ENCODE measurements at regions not wholly inside any gene's neighbourhood (a gene's known extent, or its start where the extent isn't known, plus 50 kb on each side); places are given as distances from the start of the nearest gene placed in this dataset.
"Not testable (repeated sequence)": the region's sequence is repeated elsewhere in the genome, so short reads cannot be mapped to it uniquely, and the experiment has no call there.

DNA sequence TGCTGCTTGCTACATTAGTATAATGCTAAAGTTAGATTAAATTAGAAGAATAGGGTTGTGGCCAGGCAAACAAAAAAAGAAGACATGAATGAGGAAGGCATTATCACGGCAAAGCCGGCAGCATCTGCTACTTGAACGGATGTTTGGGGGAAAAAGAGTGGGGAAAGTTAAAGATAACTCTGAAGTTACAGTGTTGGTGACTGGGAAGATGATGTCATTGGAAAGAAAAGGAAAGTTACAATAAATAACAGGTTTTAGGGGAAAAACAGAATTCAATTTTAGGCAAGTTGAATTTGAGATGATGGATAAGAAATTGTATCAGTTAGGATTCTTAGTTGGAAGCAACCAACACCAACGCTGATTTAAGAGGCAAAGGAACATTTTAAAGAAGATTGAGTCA lies 74.2 kb upstream of the NRN1 start:
- DNase-seq (ENCODE audit: low spot score) = no peak
- Histone ChIP-seq H4K20me1 (ENCODE audit: low read depth) (no peaks in the 10 kb centered on the region), H3K9ac (no peak overlapping the region), H3K36me3 (no peaks in the 10 kb centered on the region), H2AFZ (replicated peaks) (no peak overlapping the region), H3K4me1 (no peaks in the 10 kb centered on the region), H3K27me3 (peaks cover 6% of the 10 kb centered on the region), H3K79me2 (ENCODE audit: low read depth) (no peaks in the 10 kb centered on the region), H3K4me2 (no peak overlapping the region), H3K4me3 (no peak overlapping the region), H3K9me3 (ENCODE audit: low read depth) (no peaks in the 10 kb centered on the region), H3F3A (ENCODE audit: low read depth) (no peaks in the 10 kb centered on the region), H3K27ac (no peak overlapping the region)
- TF ChIP-seq EZH2 (IDR thresholded peaks at IDR 0.05) = no peak
- TF ChIP-seq EZH2phosphoT487 (IDR thresholded peaks at IDR 0.05) = no peak
- TF ChIP-seq, protein P1, sequence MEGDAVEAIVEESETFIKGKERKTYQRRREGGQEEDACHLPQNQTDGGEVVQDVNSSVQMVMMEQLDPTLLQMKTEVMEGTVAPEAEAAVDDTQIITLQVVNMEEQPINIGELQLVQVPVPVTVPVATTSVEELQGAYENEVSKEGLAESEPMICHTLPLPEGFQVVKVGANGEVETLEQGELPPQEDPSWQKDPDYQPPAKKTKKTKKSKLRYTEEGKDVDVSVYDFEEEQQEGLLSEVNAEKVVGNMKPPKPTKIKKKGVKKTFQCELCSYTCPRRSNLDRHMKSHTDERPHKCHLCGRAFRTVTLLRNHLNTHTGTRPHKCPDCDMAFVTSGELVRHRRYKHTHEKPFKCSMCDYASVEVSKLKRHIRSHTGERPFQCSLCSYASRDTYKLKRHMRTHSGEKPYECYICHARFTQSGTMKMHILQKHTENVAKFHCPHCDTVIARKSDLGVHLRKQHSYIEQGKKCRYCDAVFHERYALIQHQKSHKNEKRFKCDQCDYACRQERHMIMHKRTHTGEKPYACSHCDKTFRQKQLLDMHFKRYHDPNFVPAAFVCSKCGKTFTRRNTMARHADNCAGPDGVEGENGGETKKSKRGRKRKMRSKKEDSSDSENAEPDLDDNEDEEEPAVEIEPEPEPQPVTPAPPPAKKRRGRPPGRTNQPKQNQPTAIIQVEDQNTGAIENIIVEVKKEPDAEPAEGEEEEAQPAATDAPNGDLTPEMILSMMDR (IDR thresholded peaks at IDR 0.05) = no peak
- Mint-ChIP-seq H3K36me3 (no peaks in the 10 kb centered on the region), H3K27me3 (ENCODE audit: insufficient read depth, low read depth) (no peaks in the 10 kb centered on the region), H3K4me3 (no peak overlapping the region), H3K9me3 (peaks cover 3% of the 10 kb centered on the region), H3K4me1 (no peaks in the 10 kb centered on the region), H3K27ac (no peak overlapping the region)

DNA sequence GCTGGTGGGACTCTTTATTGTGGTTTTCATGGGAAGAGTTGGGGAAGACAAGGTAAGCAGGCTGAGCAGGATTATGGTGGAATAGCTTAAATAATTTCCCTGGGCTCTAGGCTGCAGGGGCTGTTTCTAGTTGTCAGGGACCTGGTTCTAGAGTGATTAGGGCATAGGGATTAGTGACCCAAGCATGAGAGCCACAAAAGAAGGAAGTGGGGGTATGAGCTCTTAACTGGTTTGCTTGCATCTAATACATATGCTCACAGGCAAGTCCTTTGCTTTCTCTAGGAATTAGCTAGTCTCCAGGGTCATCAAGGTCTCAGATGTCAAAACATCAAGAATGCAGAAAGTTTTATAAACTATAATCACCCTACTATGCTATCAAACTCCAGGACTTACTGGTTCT lies 67.5 kb upstream of the NRN1 start:
- Mint-ChIP-seq H3K27me3 (ENCODE audit: insufficient read depth, low read depth) (peaks cover 4% of the 10 kb centered on the region), H3K27ac (no peak overlapping the region), H3K9me3 (peaks cover 8% of the 10 kb centered on the region), H3K36me3 (peaks cover 2% of the 10 kb centered on the region), H3K4me1 (peaks cover 2% of the 10 kb centered on the region), H3K4me3 (no peak overlapping the region)
- TF ChIP-seq EZH2 (IDR thresholded peaks at IDR 0.05) (no peak), EZH2phosphoT487 (IDR thresholded peaks at IDR 0.05) (no peak)
- TF ChIP-seq, protein P1 (IDR thresholded peaks at IDR 0.05) = no peak
- Histone ChIP-seq H3K4me2 (no peak overlapping the region), H3K9ac (no peak overlapping the region), H3F3A (ENCODE audit: low read depth) (no peaks in the 10 kb centered on the region), H3K4me1 (no peaks in the 10 kb centered on the region), H3K27ac (no peak overlapping the region), H3K79me2 (ENCODE audit: low read depth) (no peaks in the 10 kb centered on the region), H3K4me3 (no peak overlapping the region), H3K36me3 (no peaks in the 10 kb centered on the region), H3K9me3 (ENCODE audit: low read depth) (no peaks in the 10 kb centered on the region), H4K20me1 (ENCODE audit: low read depth) (no peaks in the 10 kb centered on the region), H3K27me3 (peaks cover 13% of the 10 kb centered on the region), H2AFZ (replicated peaks) (no peak overlapping the region)
- DNase-seq (ENCODE audit: low spot score) = no peak

GRCh38 chr6:6068157-6068556 lies 61.4 kb upstream of the NRN1 start:
- not testable (repeated sequence) for H3K4me2 ChIP-seq; H3F3A ChIP-seq (ENCODE audit: low read depth); H3K27ac ChIP-seq; H3K27ac Mint-ChIP-seq; H3K27me3 Mint-ChIP-seq (ENCODE audit: insufficient read depth, low read depth); H3K4me1 ChIP-seq; H3K4me3 Mint-ChIP-seq; H4K20me1 ChIP-seq (ENCODE audit: low read depth); DNase-seq (ENCODE audit: low spot score); H3K36me3 ChIP-seq; H3K79me2 ChIP-seq (ENCODE audit: low read depth); H3K27me3 ChIP-seq; H3K36me3 Mint-ChIP-seq; H3K9ac ChIP-seq; H3K9me3 ChIP-seq (ENCODE audit: low read depth); H3K4me3 ChIP-seq; H2AFZ ChIP-seq (replicated peaks); H3K4me1 Mint-ChIP-seq
- peaks cover 22% of the 10 kb centered on the region for H3K9me3 Mint-ChIP-seq

DNA sequence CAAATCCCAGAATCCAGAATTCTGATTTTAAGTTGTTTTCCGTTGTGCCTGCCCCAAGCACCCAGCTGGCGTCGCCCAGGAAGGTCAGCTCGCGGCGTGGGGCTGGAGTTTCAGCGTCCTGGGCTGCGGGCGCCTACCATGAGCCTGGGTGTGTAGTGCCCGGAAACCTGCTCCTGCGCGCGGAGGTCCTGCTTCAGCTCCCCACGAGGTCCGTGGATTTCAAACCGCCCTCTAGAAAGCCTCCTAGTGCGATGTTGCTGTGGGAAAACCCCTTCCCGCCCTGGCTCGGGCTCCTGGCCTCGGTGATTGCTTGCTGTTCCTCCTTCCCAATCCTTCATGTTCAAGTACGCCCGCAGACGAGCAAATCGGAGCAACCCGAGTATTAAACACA lies 51.3 kb upstream of the NRN1 start:
- no peak overlapping the region for H3K4me3 Mint-ChIP-seq
- H3K36me3 Mint-ChIP-seq = no peaks in the 10 kb centered on the region
- H3K9ac ChIP-seq = no peak overlapping the region
- H3K4me2 ChIP-seq = no peak overlapping the region
- DNase-seq (ENCODE audit: low spot score) = no peak
- no peaks in the 10 kb centered on the region for H3K27me3 Mint-ChIP-seq (ENCODE audit: insufficient read depth, low read depth)
- no peaks in the 10 kb centered on the region for H3K4me1 Mint-ChIP-seq
- H3K27ac Mint-ChIP-seq = no peak overlapping the region
- H2AFZ ChIP-seq (replicated peaks) = no peak overlapping the region
- no peaks in the 10 kb centered on the region for H4K20me1 ChIP-seq (ENCODE audit: low read depth)
- no peaks in the 10 kb centered on the region for H3K9me3 ChIP-seq (ENCODE audit: low read depth)
- TF ChIP-seq EZH2phosphoT487 (IDR thresholded peaks at IDR 0.05) = no peak
- TF ChIP-seq EZH2 (IDR thresholded peaks at IDR 0.05) = no peak
- TF ChIP-seq, protein P1 (IDR thresholded peaks at IDR 0.05) = no peak
- no peaks in the 10 kb centered on the region for H3K79me2 ChIP-seq (ENCODE audit: low read depth)
- no peak overlapping the region for H3K27ac ChIP-seq
- H3K4me1 ChIP-seq = no peaks in the 10 kb centered on the region
- peaks cover 18% of the 10 kb centered on the region for H3K27me3 ChIP-seq
- H3K9me3 Mint-ChIP-seq = peaks cover 10% of the 10 kb centered on the region
- H3K4me3 ChIP-seq = no peak overlapping the region
- H3K36me3 ChIP-seq = no peaks in the 10 kb centered on the region
- H3F3A ChIP-seq (ENCODE audit: low read depth) = no peaks in the 10 kb centered on the region

All from neural progenitor cell (in vitro differentiated cells).